ENCODE measurements at regions not wholly inside any gene's neighbourhood (a gene's known extent, or its start where the extent isn't known, plus 50 kb on each side); places are given as distances from the start of the nearest gene placed in this dataset.

DNA sequence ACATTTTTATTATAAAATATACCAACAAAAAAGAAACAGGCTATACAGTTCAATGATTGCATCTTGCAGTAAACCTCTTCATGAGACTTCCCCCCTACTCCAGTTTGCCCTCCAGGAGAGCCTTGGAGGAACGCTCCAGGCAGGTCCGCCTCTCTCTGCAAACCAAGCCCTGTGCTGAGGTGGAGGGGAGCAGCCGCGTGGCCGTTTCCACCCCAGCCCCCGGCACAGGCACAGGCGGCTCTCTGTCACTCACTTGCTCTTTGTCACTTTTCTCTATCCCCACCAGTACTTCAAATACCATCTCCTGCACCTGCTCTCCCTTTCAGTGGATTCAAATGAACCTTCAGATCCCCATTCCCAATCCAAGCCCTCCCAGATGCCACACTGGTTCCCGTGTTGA is 479.9 kb downstream of the OCA2 start:
- no peak for DNase-seq (ENCODE audit: low read depth, low spot score)

DNA sequence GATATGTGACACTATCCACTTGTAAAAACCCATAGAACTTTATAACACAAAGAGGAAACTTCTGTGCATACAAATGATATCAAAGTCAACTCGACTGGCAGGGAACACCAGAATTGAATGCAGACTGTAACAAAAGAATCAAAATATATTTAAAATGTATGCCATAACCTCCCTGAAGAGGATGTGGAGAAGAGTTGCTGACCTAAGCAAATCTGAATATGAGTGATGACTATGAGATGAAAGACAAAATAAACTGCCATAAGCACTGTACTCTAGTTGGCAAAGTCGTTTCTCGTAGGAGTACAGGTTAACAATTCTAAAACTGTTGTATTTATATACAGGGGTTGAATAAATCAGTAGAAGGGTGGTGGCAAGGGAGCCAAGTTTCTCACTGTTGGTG is 482.1 kb downstream of the OCA2 start:
- DNase-seq (ENCODE audit: low read depth, low spot score), result no peak

GRCh38 chr15:27608248-27608647 is 490.9 kb downstream of the OCA2 start:
- no peak for DNase-seq (ENCODE audit: low read depth, low spot score)

- peak; percentile 15 for DNase-seq (ENCODE audit: low read depth, low spot score)
Measured at GRCh38 chr15:27601239-27601960, 497.7 kb downstream of the OCA2 start.

DNA sequence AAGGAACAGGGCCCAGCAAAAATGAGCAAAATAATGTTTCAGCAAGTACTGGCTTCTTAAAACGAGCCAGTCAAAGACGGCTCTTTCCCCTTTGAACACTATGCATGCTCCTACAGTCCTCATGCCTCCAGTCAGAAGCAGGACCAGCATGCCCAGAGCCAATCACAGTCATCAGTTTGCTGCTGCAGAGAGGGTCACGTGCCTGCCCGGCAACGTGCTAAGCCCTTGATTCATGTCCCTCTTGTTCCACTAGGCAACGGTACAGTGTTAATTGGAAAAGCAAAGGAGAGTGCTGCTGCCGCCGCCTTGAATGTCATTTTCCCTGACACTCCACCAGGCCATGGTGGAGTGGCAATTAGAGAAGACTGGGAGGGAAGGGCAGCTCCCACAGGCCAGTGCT is 500.1 kb downstream of the OCA2 start:
- DNase-seq (ENCODE audit: low read depth, low spot score), result no peak

- no peak for DNase-seq (ENCODE audit: low read depth, low spot score)
Measured at GRCh38 chr15:27598251-27599009, 500.7 kb downstream of the OCA2 start.

DNA sequence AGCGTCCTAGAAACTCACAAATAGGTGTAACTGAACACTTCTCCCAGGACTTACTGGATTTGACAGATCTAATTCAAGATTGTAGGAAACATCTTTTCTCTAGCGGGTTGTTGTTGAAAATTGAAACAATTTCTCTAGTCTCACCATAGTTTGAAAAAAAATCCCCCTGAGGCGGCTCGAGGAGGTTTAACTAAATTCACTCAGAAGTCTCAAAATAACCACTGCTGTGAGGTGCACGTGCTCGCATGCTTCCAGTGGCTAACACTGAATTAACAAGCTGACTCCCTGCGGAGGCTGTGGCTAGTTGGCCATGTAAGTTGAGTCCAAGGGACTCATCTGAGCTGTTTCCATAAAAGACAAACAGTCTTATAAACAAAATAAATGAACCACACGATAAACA is 503.9 kb downstream of the OCA2 start:
- no peak for DNase-seq (ENCODE audit: low read depth, low spot score)

DNA sequence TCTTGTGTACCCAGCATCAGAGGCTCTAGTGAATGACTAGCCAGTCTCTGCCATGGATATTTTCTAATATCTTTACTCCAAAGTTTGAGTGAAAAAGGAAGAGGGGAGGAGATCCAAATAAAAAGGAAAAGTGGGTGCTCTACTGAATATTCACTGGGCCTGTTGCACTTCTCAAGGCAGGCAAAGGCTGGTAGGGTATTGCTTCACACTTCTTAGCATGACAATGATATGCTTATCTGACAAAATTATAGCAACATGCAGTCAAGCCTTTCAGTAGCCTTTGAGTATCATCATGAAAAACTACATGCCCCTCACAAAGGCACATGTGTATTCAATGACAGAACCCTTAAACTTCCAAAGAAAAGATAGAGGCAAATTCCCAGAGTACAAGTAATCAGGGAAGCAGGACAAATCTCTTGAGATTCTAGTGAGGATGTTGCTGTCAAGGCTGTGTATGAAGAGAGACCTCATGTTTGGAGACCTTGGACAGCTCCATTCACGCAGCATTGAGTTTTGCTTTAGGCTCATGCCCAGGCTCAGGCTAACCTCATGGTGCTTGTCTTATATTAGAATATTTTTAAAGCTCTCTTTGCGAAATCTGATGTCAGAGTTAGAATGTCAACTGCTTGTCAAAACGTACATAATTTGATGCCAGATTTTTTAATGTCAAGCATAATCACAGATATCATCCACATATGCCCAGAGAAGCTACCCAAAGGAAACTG is 506.9 kb downstream of the OCA2 start:
- DNase-seq (ENCODE audit: low read depth, low spot score), result peak; percentile 18
